Kidney (tissue), 13 donors: ENCODE measurements at regions not wholly inside any gene's neighbourhood (a gene's known extent, or its start where the extent isn't known, plus 50 kb on each side); places are given as distances from the start of the nearest gene placed in this dataset.
A peak's percentile ranks its signal among the peaks of the same experiment; 100 is the strongest.

ENCODE experiments used
- DNase-seq, 5 donors: peaks; one replicate each; pipeline ENCODE4 v3.0.0-alpha.2; 2013 to 2020
- FAIRE-seq: peaks from 2 replicates; lab custom pipeline; 2012; peaks lifted over from hg19 to GRCh38; lab: Jason Lieb, UNC
- H3K27ac ChIP-seq, 2 donors: one replicate each; pipeline ENCODE4 v1.7.0; 2013; ENCODE audit warnings: low read depth in 2 of 2, low read length in 2 of 2, inconsistent platforms in 1 of 2
- H3K27me3 ChIP-seq: one replicate; pipeline ENCODE4 v1.7.1; 2013; ENCODE audit warnings: low read length, inconsistent platforms; ENCODE audit not compliant: control insufficient read depth, insufficient read depth
- H3K36me3 ChIP-seq, 3 donors: one replicate each; pipeline versions ENCODE4 v1.7.0 to v1.7.1; 2013; ENCODE audit warnings: low read length in 3 of 3, control low read depth in 1 of 3, inconsistent platforms in 1 of 3; ENCODE audit not compliant: insufficient read depth in 3 of 3, control insufficient read depth in 2 of 3
- H3K4me1 ChIP-seq, 3 donors: one replicate each; pipeline versions ENCODE4 v1.7.0 to v1.7.1; 2013; ENCODE audit warnings: low read length in 3 of 3, inconsistent platforms in 1 of 3, low read depth in 1 of 3; ENCODE audit not compliant: control insufficient read depth in 2 of 3, insufficient read depth in 2 of 3
- H3K4me3 ChIP-seq, 3 donors: one replicate each; pipeline versions ENCODE4 v1.7.0 to v1.8.1; 2013; ENCODE audit warnings: low read length in 3 of 3, control low read depth in 1 of 3, inconsistent platforms in 1 of 3
- H3K9ac ChIP-seq, 3 donors: one replicate each; pipeline versions ENCODE4 v1.7.0 to v1.7.1; 2013; ENCODE audit warnings: low read length in 3 of 3, control low read depth in 1 of 3, inconsistent platforms in 1 of 3
- H3K9me3 ChIP-seq, 3 donors: one replicate each; pipeline versions ENCODE4 v1.7.0 to v1.7.1; 2013; ENCODE audit warnings: low read length in 3 of 3, control low read depth in 1 of 3, inconsistent platforms in 1 of 3; ENCODE audit not compliant: control insufficient read depth in 2 of 3, insufficient read depth in 1 of 3
- CTCF ChIP-seq: IDR thresholded peaks from 3 replicates; pipeline ENCODE4 v1.5.1; 2012; ENCODE audit warnings: mild to moderate bottlenecking, moderate library complexity, borderline replicate concordance; ENCODE audit not compliant: insufficient read depth; ENCODE audit errors: extremely low read depth
- intact Hi-C: fragments of 100-400 bp; cut with DNase I; formaldehyde crosslinking; loops from one replicate; pipeline ENCODE4 v1.11.1; 2022
- donor health status: control.
- donor health status: control.
- donor health status: control.
- donor health status: control.
- donor health status: control.
- donor health status: DM: yes; HTN: yes; CAD: no.
- donor health status: Normal renal cell carcinoma (clear cell type).

DNA sequence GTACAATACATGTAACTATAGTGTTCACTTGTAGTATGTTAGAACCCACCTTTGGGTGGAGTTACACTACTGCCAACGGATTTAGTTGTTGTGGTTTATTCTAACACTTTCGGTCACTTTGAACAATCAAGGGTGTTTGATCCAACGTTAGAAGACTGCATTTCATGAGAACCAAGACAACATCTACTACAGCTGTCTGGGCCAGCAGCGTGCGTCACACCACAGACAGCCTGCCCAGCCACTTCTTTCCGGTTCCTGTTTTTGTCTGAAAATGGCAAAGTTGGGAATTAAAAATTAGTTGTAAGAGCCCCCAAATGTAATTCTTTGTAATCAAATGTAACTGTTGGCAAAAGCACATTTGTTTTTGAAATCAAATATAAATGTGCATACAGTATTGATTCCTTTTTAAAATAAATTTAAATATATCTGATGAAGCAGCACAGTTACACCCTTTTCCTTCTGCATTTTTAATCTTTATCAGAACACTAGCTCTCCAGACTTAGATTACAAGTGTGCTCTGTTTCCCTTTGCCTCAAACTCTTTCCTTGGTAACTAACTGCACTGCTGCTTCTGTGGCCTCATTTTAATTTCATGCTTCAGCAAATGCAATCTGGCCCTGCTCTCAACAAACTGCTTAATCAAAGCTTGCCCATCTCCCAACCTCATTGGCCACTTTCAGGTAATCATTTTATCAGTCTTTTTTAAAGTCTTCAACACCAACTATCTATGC is 86.6 kb upstream of the DPH5 start:
- H3K4me3 ChIP-seq: no peak overlapping the region
- FAIRE-seq (no peak), DNase-seq (peak in 4 of 5 donors; percentile 37 to 74 (median 68))
- H3K9ac ChIP-seq: no peak overlapping the region
- no peaks in the 10 kb centered on the region for H3K27me3 ChIP-seq
- intact Hi-C loops: no loop called here
- no peaks in the 10 kb centered on the region for H3K4me1 ChIP-seq
- no peaks in the 10 kb centered on the region for H3K9me3 ChIP-seq
- H3K27ac ChIP-seq: peak overlapping the region in 1 of 2 donors; percentile 68
- no peak for TF ChIP-seq CTCF
- no peaks in the 10 kb centered on the region for H3K36me3 ChIP-seq

- intact Hi-C loops: no loop called here
- Histone ChIP-seq H3K4me3 (no peak overlapping the region), H3K36me3 (no peaks in the 10 kb centered on the region), H3K27ac (peak overlapping the region in 1 of 2 donors; percentile 68), H3K27me3 (no peaks in the 10 kb centered on the region), H3K9ac (no peak overlapping the region), H3K4me1 (no peaks in the 10 kb centered on the region), H3K9me3 (no peaks in the 10 kb centered on the region)
- DNase-seq (no peak), FAIRE-seq (no peak)
- TF ChIP-seq CTCF: no peak
These were observed 85.9 kb upstream of the DPH5 start for GRCh38 chr1:101111461-101111860.

GRCh38 chr1:101109791-101110190 is 84.2 kb upstream of the DPH5 start:
- Histone ChIP-seq H3K4me1 (no peaks in the 10 kb centered on the region), H3K9me3 (no peaks in the 10 kb centered on the region), H3K4me3 (no peak overlapping the region), H3K27ac (no peak overlapping the region), H3K36me3 (no peaks in the 10 kb centered on the region), H3K27me3 (no peaks in the 10 kb centered on the region), H3K9ac (no peak overlapping the region)
- FAIRE-seq (no peak), DNase-seq (no peak)
- TF ChIP-seq CTCF: no peak
- intact Hi-C loops: no loop called here

GRCh38 chr1:101108111-101108500 is 82.5 kb upstream of the DPH5 start:
- no peak overlapping the region for H3K27ac ChIP-seq
- H3K27me3 ChIP-seq: no peaks in the 10 kb centered on the region
- H3K9me3 ChIP-seq: no peaks in the 10 kb centered on the region
- no peak overlapping the region for H3K9ac ChIP-seq
- H3K4me3 ChIP-seq: no peak overlapping the region
- FAIRE-seq: no peak
- DNase-seq: no peak
- no peaks in the 10 kb centered on the region for H3K36me3 ChIP-seq
- no peak for TF ChIP-seq CTCF
- no peaks in the 10 kb centered on the region for H3K4me1 ChIP-seq
- intact Hi-C loops: no loop called here
